Panc1 (cell line): ENCODE measurements at regions not wholly inside any gene's neighbourhood (a gene's known extent, or its start where the extent isn't known, plus 50 kb on each side); places are given as distances from the start of the nearest gene placed in this dataset.

ENCODE experiments used
- ATAC-seq: fragments of 200-7000 bp; cut with Tn5 transposase; 2 replicates; pipeline ENCODE4 v1.9.1; 2020; ENCODE audit warnings: mild to moderate bottlenecking, moderate library complexity
- BruUV-seq: library from RNA; stranded (reverse); fragments of 400-500 nt; replicated peaks from 2 replicates; lab custom pipeline; 2021; lab: Mats Ljungman, UMichigan
- CTCF ChIA-PET: fragments of 300-600 bp; sonication (Branson Sonifier 250); formaldehyde crosslinking; loops from one replicate; lab custom pipeline; 2022; ENCODE audit warnings: antibody characterized with exemption; lab: Charles Lee
- POLR2A ChIA-PET: fragments of 300-600 bp; sonication (Branson Sonifier 250); formaldehyde crosslinking; loops from one replicate; lab custom pipeline; 2022; ENCODE audit warnings: antibody characterized with exemption; lab: Charles Lee
- DNase-seq: peaks from one replicate; pipeline ENCODE4 v3.0.0-alpha.2; 2010; ENCODE audit warnings: low read depth, low spot score
- H3K27ac ChIP-seq: 2 replicates; pipeline ENCODE4 v1.5.1; 2011; ENCODE audit warnings: mild to moderate bottlenecking, low read length, inconsistent platforms
- H3K27me3 ChIP-seq: fragments of 200-500 bp; sonication (Bioruptor generic); 2 replicates; pipeline ENCODE4 v1.6.0; 2014; ENCODE audit warnings: low read length, inconsistent platforms; ENCODE audit not compliant: control insufficient read depth, insufficient read depth
- H3K36me3 ChIP-seq: fragments of 200-500 bp; sonication (Bioruptor generic); 2 replicates; pipeline ENCODE4 v1.5.1; 2014; ENCODE audit warnings: inconsistent platforms, mild to moderate bottlenecking, low read length, moderate library complexity; ENCODE audit not compliant: control insufficient read depth, insufficient read depth
- H3K4me1 ChIP-seq: 2 replicates; pipeline ENCODE4 v1.5.1; 2011; ENCODE audit warnings: inconsistent platforms, mild to moderate bottlenecking, low read length, moderate library complexity; ENCODE audit not compliant: control insufficient read depth, insufficient read depth
- H3K4me3 ChIP-seq, 2 experiments: 2 replicates each; pipeline ENCODE4 v1.5.1; 2011 to 2012; ENCODE audit warnings: low read depth in 2 of 2, low read length in 2 of 2, mild to moderate bottlenecking in 2 of 2, inconsistent platforms in 1 of 2, moderate library complexity in 1 of 2
- H3K9me3 ChIP-seq: fragments of 200-500 bp; sonication (Bioruptor generic); 2 replicates; pipeline ENCODE4 v1.5.1; 2014; ENCODE audit warnings: low read depth, mild to moderate bottlenecking, inconsistent platforms, low read length, moderate library complexity; ENCODE audit not compliant: control insufficient read depth, insufficient read depth
- POLR2AphosphoS5 ChIP-seq: IDR thresholded peaks from 2 replicates; pipeline ENCODE4 v1.6.1; 2012; ENCODE audit warnings: mild to moderate bottlenecking, low read depth, low read length, moderate library complexity
- SIN3A ChIP-seq: IDR thresholded peaks from 2 replicates; pipeline ENCODE4 v1.6.1; 2012; ENCODE audit warnings: low read depth, mild to moderate bottlenecking, low read length, moderate library complexity, borderline replicate concordance; ENCODE audit not compliant: insufficient read depth
- TCF7L2 ChIP-seq: IDR thresholded peaks from 2 replicates; pipeline ENCODE4 v1.6.1; 2011; ENCODE audit warnings: mild to moderate bottlenecking, low read depth, low read length, inconsistent platforms
- in situ Hi-C: cut with HindIII; loops from 2 replicates; pipeline ENCODE4 v1.10.0; 2016; ENCODE audit warnings: low sequenced_read_pairs, low pct_unique_long_range_greater_than_20kb
- intact Hi-C: fragments of 100-400 bp; cut with micrococcal nuclease; formaldehyde crosslinking; loops from one replicate; pipeline ENCODE4 v1.10.0; 2022; ENCODE audit not compliant: unreplicated experiment
- TF ChIP-seq, protein P1 (sequence below), 2 experiments: IDR thresholded peaks; 2 replicates each; pipeline ENCODE4 v1.6.1; 2011 to 2012; ENCODE audit warnings: low read depth in 2 of 2, control low read depth in 1 of 2, low read length in 1 of 2, mild to moderate bottlenecking in 1 of 2, moderate library complexity in 1 of 2; ENCODE audit not compliant: insufficient read depth in 1 of 2
- TF ChIP-seq, protein P2 (sequence below): fragments of 450-650 bp; IDR thresholded peaks from 2 replicates; pipeline ENCODE4 v1.5.1; 2017; ENCODE audit warnings: mild to moderate bottlenecking

DNA sequence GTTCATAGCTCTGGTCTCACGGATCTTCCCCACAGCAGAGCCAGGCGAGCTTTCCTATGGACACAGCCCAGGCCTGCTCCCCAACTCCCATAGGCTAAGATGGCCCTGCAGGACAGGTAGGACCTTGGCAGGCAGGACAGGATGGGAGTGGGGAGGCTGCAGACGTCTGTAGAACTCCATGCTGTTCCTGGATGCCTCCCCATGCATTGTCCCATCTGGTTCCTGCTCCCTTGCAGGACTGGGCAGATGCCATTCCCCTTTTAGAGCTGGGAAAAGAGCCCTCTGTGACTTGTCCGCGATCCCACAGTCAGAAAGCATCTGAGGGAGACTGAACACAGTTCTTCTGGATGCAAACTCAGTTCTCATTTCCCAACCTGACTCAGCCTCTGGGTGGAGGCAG is 71.9 kb upstream of the ATP5PO start:
- no TSS peak for BruUV-seq
- in situ Hi-C loops (no loop called here), intact Hi-C loops (loop anchor here (10.0 kb wide), 1 partner anchor 63 kb away; no protein-coding TSS in a partner anchor)
- Histone ChIP-seq H3K27ac (no peak overlapping the region), H3K4me3 (no peak overlapping the region), H3K4me1 (no peaks in the 10 kb centered on the region), H3K27me3 (no peaks in the 10 kb centered on the region), H3K36me3 (no peaks in the 10 kb centered on the region), H3K9me3 (no peaks in the 10 kb centered on the region)
- DNase-seq (no peak), ATAC-seq (no peak)
- ChIA-PET CTCF (no interaction called here), POLR2A (interaction anchor here (0.6 to 1.0 kb wide), 2 partner anchors 39 to 69 kb away, joined by 3 to 6 read pairs; no protein-coding TSS in a partner anchor)
- TF ChIP-seq TCF7L2 (no peak), SIN3A (no peak), POLR2AphosphoS5 (no peak)
- TF ChIP-seq, protein P1, sequence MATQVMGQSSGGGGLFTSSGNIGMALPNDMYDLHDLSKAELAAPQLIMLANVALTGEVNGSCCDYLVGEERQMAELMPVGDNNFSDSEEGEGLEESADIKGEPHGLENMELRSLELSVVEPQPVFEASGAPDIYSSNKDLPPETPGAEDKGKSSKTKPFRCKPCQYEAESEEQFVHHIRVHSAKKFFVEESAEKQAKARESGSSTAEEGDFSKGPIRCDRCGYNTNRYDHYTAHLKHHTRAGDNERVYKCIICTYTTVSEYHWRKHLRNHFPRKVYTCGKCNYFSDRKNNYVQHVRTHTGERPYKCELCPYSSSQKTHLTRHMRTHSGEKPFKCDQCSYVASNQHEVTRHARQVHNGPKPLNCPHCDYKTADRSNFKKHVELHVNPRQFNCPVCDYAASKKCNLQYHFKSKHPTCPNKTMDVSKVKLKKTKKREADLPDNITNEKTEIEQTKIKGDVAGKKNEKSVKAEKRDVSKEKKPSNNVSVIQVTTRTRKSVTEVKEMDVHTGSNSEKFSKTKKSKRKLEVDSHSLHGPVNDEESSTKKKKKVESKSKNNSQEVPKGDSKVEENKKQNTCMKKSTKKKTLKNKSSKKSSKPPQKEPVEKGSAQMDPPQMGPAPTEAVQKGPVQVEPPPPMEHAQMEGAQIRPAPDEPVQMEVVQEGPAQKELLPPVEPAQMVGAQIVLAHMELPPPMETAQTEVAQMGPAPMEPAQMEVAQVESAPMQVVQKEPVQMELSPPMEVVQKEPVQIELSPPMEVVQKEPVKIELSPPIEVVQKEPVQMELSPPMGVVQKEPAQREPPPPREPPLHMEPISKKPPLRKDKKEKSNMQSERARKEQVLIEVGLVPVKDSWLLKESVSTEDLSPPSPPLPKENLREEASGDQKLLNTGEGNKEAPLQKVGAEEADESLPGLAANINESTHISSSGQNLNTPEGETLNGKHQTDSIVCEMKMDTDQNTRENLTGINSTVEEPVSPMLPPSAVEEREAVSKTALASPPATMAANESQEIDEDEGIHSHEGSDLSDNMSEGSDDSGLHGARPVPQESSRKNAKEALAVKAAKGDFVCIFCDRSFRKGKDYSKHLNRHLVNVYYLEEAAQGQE (IDR thresholded peaks at IDR 0.05; ENCODE audit: insufficient read depth in 1 of 2, low read depth in 2 of 2, low read length in 1 of 2) = no peak
- TF ChIP-seq, protein P2, sequence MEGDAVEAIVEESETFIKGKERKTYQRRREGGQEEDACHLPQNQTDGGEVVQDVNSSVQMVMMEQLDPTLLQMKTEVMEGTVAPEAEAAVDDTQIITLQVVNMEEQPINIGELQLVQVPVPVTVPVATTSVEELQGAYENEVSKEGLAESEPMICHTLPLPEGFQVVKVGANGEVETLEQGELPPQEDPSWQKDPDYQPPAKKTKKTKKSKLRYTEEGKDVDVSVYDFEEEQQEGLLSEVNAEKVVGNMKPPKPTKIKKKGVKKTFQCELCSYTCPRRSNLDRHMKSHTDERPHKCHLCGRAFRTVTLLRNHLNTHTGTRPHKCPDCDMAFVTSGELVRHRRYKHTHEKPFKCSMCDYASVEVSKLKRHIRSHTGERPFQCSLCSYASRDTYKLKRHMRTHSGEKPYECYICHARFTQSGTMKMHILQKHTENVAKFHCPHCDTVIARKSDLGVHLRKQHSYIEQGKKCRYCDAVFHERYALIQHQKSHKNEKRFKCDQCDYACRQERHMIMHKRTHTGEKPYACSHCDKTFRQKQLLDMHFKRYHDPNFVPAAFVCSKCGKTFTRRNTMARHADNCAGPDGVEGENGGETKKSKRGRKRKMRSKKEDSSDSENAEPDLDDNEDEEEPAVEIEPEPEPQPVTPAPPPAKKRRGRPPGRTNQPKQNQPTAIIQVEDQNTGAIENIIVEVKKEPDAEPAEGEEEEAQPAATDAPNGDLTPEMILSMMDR = no peak

DNA sequence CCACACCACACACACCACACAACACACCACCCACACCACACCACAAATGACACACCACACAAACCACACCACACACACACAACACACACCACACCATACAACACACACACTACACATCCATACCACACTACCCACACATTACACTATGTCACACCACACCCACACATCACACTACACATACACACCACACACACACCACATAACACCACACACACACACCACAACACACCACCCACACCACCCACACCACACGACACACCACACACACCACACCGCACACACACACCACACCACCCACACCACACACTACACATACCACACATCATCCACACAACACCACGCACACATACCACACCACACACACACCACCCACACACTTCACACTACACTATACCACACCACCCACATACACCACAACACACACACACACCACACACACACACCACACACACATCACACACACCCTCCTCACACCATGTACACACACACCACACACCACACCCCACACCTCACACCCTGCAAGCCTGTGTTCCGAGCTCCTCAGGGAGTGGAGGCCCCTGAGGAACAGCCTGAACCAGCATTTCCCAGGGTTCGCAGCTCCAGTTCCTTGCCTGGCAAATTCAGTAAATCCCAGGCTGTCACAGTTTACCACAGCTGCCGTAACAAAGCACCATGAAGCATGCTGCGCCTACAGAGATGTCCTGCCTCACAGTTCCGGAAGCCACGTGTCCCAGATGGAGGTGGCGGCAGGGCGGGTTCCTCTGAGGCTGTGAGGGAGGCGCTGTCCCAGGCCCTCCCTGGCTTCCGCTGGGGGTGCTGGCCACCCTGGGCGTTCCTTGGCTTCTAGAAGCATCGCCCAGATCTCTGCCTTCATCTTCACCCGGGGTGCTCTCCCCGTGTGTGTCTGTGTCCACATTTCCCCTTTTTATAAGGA is 69.8 kb upstream of the ATP5PO start:
- Histone ChIP-seq H3K27me3 (no peaks in the 10 kb centered on the region), H3K9me3 (no peaks in the 10 kb centered on the region), H3K4me1 (no peaks in the 10 kb centered on the region), H3K36me3 (no peaks in the 10 kb centered on the region), H3K27ac (no peak overlapping the region), H3K4me3 (no peak overlapping the region)
- ATAC-seq (no peak), DNase-seq (no peak)
- ChIA-PET CTCF (no interaction called here), POLR2A (no interaction called here)
- TF ChIP-seq, protein P1 (IDR thresholded peaks at IDR 0.05; ENCODE audit: insufficient read depth in 1 of 2, low read depth in 2 of 2, low read length in 1 of 2) = no peak
- no peak for TF ChIP-seq TCF7L2
- intact Hi-C loops = loop anchor here (10.0 kb wide), 1 partner anchor 61 kb away; no protein-coding TSS in a partner anchor
- no TSS peak for BruUV-seq
- in situ Hi-C loops = no loop called here
